ENCODE measurements at regions not wholly inside any gene's neighbourhood (a gene's known extent, or its start where the extent isn't known, plus 50 kb on each side); places are given as distances from the start of the nearest gene placed in this dataset.

DNA sequence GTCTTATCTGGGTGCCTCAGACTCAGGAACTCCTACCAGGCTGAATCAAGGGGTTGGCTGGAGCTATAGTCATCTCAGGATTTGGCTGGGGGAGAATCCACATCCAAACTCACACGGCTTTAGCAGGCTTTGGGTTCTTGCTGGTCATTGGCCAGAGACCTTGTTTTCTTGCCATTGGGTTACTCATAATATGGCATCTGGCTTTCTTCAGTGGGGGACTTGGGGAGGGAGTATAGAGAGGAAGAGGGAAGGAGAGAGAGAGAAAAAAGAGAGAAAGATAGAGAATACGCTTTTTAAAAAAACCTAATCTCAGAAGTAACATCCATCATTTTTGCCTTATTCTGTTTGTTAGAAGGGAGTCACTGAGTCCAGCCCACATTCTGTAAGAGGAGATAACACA, 191.5 kb upstream of the SHISA6 start:
- ATAC-seq (ENCODE audit: low read depth in 2 of 2), result no peak
- no peak overlapping the region for H3K27ac Mint-ChIP-seq

GRCh38 chr17:11047228-11047627, 193.8 kb upstream of the SHISA6 start:
- Mint-ChIP-seq H3K4me1 (no peaks in the 10 kb centered on the region), H3K36me3 (no peaks in the 10 kb centered on the region), H3K27ac (no peak overlapping the region), H3K27me3 (no peaks in the 10 kb centered on the region), H3K4me3 (no peak overlapping the region), H3K9me3 (peaks cover 0 to 10% (median 0%) of the 10 kb centered on the region in 7 donors)
- DNase-seq (no peak), ATAC-seq (ENCODE audit: low read depth in 2 of 2) (no peak)

More for the DNA sequence above, 191.5 kb upstream of the SHISA6 start:
- Mint-ChIP-seq H3K4me3 (no peak overlapping the region), H3K9me3 (peaks cover 0 to 10% (median 0%) of the 10 kb centered on the region in 7 donors), H3K4me1 (no peaks in the 10 kb centered on the region), H3K36me3 (no peaks in the 10 kb centered on the region), H3K27me3 (no peaks in the 10 kb centered on the region)
- DNase-seq, result no peak

- peaks cover 0 to 7% (median 2%) of the 10 kb centered on the region in 7 donors for H3K9me3 Mint-ChIP-seq
- H3K4me1 Mint-ChIP-seq, result no peaks in the 10 kb centered on the region
- no peak for ATAC-seq (ENCODE audit: low read depth in 2 of 2)
- no peaks in the 10 kb centered on the region for H3K36me3 Mint-ChIP-seq
- H3K4me3 Mint-ChIP-seq, result no peak overlapping the region
- no peak overlapping the region for H3K27ac Mint-ChIP-seq
- peaks cover 0 to 6% (median 0%) of the 10 kb centered on the region in 3 donors for H3K27me3 Mint-ChIP-seq
- no peak for DNase-seq
Measured at GRCh38 chr17:11039342-11039741, 201.5 kb upstream of the PIRT start.

DNA sequence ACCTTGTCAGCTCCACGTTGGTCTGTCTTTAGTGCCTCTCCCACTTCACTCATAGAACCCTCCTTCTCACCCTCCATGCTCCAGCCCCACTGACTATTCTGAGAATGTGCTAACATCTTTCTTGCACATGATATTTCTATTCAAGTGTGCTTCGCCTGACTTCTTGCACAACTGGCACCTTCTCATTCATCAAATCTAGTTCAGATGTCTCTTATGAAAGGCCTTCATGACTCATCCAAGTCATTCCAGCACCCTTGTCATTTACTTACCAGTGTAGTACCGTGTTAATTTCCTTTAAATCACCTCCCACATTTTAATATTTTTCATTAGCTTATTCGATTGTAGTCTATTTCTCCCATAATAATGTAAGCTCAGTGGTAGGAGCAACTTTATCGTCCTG, 197.8 kb upstream of the PIRT start:
- peaks cover 0 to 9% (median 0%) of the 10 kb centered on the region in 3 donors for H3K27me3 Mint-ChIP-seq
- no peaks in the 10 kb centered on the region for H3K36me3 Mint-ChIP-seq
- ATAC-seq (ENCODE audit: low read depth in 2 of 2) (no peak), DNase-seq (no peak)
- no peak overlapping the region for H3K27ac Mint-ChIP-seq
- no peaks in the 10 kb centered on the region for H3K4me1 Mint-ChIP-seq
- H3K9me3 Mint-ChIP-seq, result peaks cover 0 to 13% (median 6%) of the 10 kb centered on the region in 7 donors
- H3K4me3 Mint-ChIP-seq, result no peak overlapping the region

- DNase-seq (no peak), ATAC-seq (ENCODE audit: low read depth in 2 of 2) (no peak)
- Mint-ChIP-seq H3K9me3 (peaks cover 1 to 13% (median 6%) of the 10 kb centered on the region in 7 donors), H3K27ac (no peak overlapping the region), H3K27me3 (peaks cover 0 to 9% (median 0%) of the 10 kb centered on the region in 3 donors), H3K4me1 (no peaks in the 10 kb centered on the region), H3K4me3 (no peak overlapping the region), H3K36me3 (no peaks in the 10 kb centered on the region)
Measured at GRCh38 chr17:11031787-11032186, 193.9 kb upstream of the PIRT start.

GRCh38 chr17:11029791-11030190, 191.9 kb upstream of the PIRT start:
- Mint-ChIP-seq H3K27ac (no peak overlapping the region), H3K4me1 (no peaks in the 10 kb centered on the region), H3K4me3 (no peak overlapping the region), H3K9me3 (peaks cover 1 to 13% (median 6%) of the 10 kb centered on the region in 7 donors), H3K36me3 (no peaks in the 10 kb centered on the region), H3K27me3 (peaks cover 0 to 3% (median 0%) of the 10 kb centered on the region in 3 donors)
- no peak for ATAC-seq (ENCODE audit: low read depth in 2 of 2)
- DNase-seq, result no peak

DNA sequence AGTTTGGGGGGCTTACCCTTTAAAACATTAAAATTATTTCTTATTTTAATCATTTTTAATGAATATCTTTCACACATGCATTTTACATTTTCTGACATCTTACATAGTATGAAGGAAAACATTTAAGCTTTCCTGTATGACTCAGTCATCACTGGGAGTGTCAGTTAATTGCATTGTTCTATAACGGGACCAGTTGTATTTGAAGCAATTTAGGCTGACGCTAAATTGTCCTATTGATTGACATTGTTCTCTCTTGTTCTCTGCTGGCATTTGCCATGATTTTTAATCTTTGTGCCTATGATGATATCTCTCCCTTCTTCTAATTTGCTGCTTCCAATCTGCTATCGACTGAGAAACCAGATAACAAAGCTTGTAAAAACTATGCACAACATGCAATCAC, 190.5 kb upstream of the PIRT start:
- no peak overlapping the region for H3K4me3 Mint-ChIP-seq
- no peak for ATAC-seq (ENCODE audit: low read depth in 2 of 2)

DNA sequence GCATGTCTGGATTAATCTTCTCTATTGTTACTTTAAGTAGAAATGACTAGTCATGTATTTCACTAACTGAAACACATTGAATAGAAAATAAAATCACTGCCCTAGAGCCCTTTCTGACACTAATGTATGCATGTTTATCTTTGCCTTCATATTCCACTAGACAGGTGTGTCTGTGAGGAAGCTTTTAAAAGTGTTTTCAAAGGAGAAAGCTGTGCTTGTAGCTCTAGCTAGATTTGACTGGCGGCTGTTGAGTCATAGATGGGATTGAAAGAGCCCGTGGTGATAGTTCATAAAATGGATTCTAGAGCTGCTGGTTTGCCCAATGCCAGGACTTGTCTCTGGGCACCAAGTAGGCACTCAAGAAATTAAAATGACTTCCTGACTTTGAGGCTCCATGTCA, 189.0 kb upstream of the PIRT start:
- Mint-ChIP-seq H3K27ac (no peak overlapping the region), H3K4me1 (no peaks in the 10 kb centered on the region), H3K4me3 (no peak overlapping the region), H3K36me3 (no peaks in the 10 kb centered on the region), H3K9me3 (peaks cover 0 to 6% (median 1%) of the 10 kb centered on the region in 7 donors), H3K27me3 (peaks cover 0 to 1% (median 0%) of the 10 kb centered on the region in 3 donors)
- no peak for ATAC-seq (ENCODE audit: low read depth in 2 of 2)
- no peak for DNase-seq

More for the DNA sequence above, 190.5 kb upstream of the PIRT start:
- H3K36me3 Mint-ChIP-seq, result no peaks in the 10 kb centered on the region
- peaks cover 0 to 3% (median 0%) of the 10 kb centered on the region in 3 donors for H3K27me3 Mint-ChIP-seq
- H3K4me1 Mint-ChIP-seq, result no peaks in the 10 kb centered on the region
- peaks cover 1 to 13% (median 5%) of the 10 kb centered on the region in 7 donors for H3K9me3 Mint-ChIP-seq
- H3K27ac Mint-ChIP-seq, result no peak overlapping the region
- DNase-seq, result no peak

- Mint-ChIP-seq H3K4me3 (no peak overlapping the region), H3K4me1 (no peaks in the 10 kb centered on the region), H3K36me3 (no peaks in the 10 kb centered on the region), H3K27me3 (peaks cover 0 to 20% (median 10%) of the 10 kb centered on the region in 3 donors), H3K27ac (peak overlapping the region in 1 of 6 donors; percentile 41), H3K9me3 (peaks cover 0 to 4% (median 0%) of the 10 kb centered on the region in 7 donors)
- no peak for DNase-seq
- no peak for ATAC-seq (ENCODE audit: low read depth in 2 of 2)
Measured at GRCh38 chr17:11023639-11024479, 186.0 kb upstream of the PIRT start.

DNA sequence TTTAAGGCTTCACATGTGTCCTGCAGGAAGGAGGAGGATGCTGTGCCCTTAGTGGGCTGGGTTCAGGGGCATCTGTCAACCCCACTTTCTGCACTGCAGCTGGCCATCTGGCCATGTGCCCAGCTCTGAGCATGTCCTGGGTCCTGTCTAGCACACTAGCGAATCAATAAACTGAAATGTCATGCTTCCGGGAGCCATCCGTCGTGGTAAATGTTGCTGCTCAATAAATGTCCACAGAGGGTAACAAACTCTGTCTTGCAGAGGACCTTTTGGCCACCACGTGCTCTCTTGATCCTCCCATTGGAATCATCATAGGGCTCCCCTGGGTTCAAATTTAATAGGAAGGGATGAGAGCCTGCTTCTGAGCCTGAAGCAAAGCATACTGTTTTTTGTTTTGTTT, 168.6 kb upstream of the PIRT start:
- ATAC-seq (ENCODE audit: low read depth in 2 of 2) (no peak), DNase-seq (no peak)
- peaks cover 0 to 12% (median 3%) of the 10 kb centered on the region in 7 donors for H3K9me3 Mint-ChIP-seq
- no peaks in the 10 kb centered on the region for H3K4me1 Mint-ChIP-seq
- peaks cover 0 to under 1% (median 0%) of the 10 kb centered on the region in 3 donors for H3K27me3 Mint-ChIP-seq
- no peak overlapping the region for H3K4me3 Mint-ChIP-seq
- no peaks in the 10 kb centered on the region for H3K36me3 Mint-ChIP-seq
- H3K27ac Mint-ChIP-seq, result no peak overlapping the region

GRCh38 chr17:11005940-11006339, 168.1 kb upstream of the PIRT start:
- Mint-ChIP-seq H3K27ac (no peak overlapping the region), H3K27me3 (no peaks in the 10 kb centered on the region), H3K4me3 (no peak overlapping the region), H3K4me1 (no peaks in the 10 kb centered on the region), H3K9me3 (peaks cover 0 to 12% (median 2%) of the 10 kb centered on the region in 7 donors), H3K36me3 (no peaks in the 10 kb centered on the region)
- DNase-seq (no peak), ATAC-seq (ENCODE audit: low read depth in 2 of 2) (no peak)

DNA sequence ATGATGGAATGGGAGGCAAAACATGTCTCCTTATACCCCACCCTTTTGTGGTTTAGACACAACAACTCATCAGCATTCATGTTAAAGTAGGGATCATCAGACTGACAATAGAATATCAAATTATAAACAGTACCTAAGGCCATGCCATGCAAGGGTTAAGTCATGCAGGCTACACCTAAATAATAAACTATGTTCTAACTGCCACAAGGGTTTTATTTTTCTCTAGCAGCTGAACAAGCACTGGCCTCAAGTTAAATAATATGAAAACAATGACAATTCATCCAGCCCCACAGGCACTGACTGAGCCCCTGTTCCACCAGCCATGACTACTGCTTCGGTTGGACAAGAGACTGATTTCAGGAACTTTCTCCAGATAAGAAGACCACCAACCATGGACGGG, 164.5 kb upstream of the PIRT start:
- H3K9me3 Mint-ChIP-seq, result peaks cover 0 to 8% (median 2%) of the 10 kb centered on the region in 7 donors
- DNase-seq (no peak), ATAC-seq (ENCODE audit: low read depth in 2 of 2) (no peak)
- no peaks in the 10 kb centered on the region for H3K36me3 Mint-ChIP-seq
- H3K4me1 Mint-ChIP-seq, result no peaks in the 10 kb centered on the region
- H3K27me3 Mint-ChIP-seq, result peaks cover 0 to 5% (median 0%) of the 10 kb centered on the region in 3 donors
- H3K27ac Mint-ChIP-seq, result no peak overlapping the region
- H3K4me3 Mint-ChIP-seq, result no peak overlapping the region

GRCh38 chr17:11001651-11002050, 163.8 kb upstream of the PIRT start:
- DNase-seq, result no peak
- no peak for ATAC-seq (ENCODE audit: low read depth in 2 of 2)
- H3K9me3 Mint-ChIP-seq, result peaks cover 0 to 8% (median 0%) of the 10 kb centered on the region in 7 donors
- no peak overlapping the region for H3K4me3 Mint-ChIP-seq
- H3K27me3 Mint-ChIP-seq, result peaks cover 0 to 11% (median 0%) of the 10 kb centered on the region in 3 donors
- H3K36me3 Mint-ChIP-seq, result no peaks in the 10 kb centered on the region
- no peaks in the 10 kb centered on the region for H3K4me1 Mint-ChIP-seq
- H3K27ac Mint-ChIP-seq, result no peak overlapping the region

GRCh38 chr17:10999484-10999883, 161.6 kb upstream of the PIRT start:
- no peaks in the 10 kb centered on the region for H3K36me3 Mint-ChIP-seq
- H3K4me3 Mint-ChIP-seq, result no peak overlapping the region
- peaks cover 0 to 11% (median 9%) of the 10 kb centered on the region in 3 donors for H3K27me3 Mint-ChIP-seq
- DNase-seq (no peak), ATAC-seq (ENCODE audit: low read depth in 2 of 2) (no peak)
- H3K27ac Mint-ChIP-seq, result no peak overlapping the region
- H3K9me3 Mint-ChIP-seq, result peaks cover 0 to 4% (median 0%) of the 10 kb centered on the region in 7 donors
- no peaks in the 10 kb centered on the region for H3K4me1 Mint-ChIP-seq

All from naive B cell (primary cell).